PC-9 (cell line): ENCODE measurements at regions not wholly inside any gene's neighbourhood (a gene's known extent, or its start where the extent isn't known, plus 50 kb on each side); places are given as distances from the start of the nearest gene placed in this dataset.

ENCODE experiments used
- EZH2 ChIP-seq: fragments of 200-600 bp; sonication (generic); IDR thresholded peaks from 2 replicates; pipeline ENCODE4 v1.8.0; 2017; ENCODE audit warnings: antibody characterized with exemption, low read depth
- TF ChIP-seq, protein P1 (sequence below): fragments of 200-600 bp; sonication (generic); conservative IDR thresholded peaks from 2 replicates; pipeline ENCODE4 v1.6.1; 2017; ENCODE audit warnings: mixed run types, antibody characterized with exemption, mild to moderate bottlenecking, moderate library complexity

DNA sequence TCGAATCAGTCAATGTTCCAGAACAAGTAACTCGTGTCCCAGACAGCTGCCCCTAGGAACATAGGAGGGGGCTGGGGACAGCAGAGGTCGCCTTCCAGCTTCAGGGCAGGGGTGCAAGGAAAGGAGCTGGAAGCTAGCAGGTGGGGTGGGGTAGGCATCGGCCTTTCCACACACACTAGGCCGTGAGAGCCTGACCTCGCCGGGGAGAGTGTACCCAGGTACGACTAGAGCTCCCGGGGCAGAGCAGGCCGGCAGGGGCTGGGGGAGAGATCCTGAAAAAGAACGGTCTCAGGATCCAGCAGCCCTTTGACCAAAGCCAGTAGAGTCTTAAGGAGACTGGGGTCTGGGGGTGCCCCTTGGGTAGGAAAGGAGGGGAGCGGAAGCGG lies 1127.5 kb downstream of the BRD1 start:
- TF ChIP-seq EZH2: no peak
- TF ChIP-seq, protein P1, sequence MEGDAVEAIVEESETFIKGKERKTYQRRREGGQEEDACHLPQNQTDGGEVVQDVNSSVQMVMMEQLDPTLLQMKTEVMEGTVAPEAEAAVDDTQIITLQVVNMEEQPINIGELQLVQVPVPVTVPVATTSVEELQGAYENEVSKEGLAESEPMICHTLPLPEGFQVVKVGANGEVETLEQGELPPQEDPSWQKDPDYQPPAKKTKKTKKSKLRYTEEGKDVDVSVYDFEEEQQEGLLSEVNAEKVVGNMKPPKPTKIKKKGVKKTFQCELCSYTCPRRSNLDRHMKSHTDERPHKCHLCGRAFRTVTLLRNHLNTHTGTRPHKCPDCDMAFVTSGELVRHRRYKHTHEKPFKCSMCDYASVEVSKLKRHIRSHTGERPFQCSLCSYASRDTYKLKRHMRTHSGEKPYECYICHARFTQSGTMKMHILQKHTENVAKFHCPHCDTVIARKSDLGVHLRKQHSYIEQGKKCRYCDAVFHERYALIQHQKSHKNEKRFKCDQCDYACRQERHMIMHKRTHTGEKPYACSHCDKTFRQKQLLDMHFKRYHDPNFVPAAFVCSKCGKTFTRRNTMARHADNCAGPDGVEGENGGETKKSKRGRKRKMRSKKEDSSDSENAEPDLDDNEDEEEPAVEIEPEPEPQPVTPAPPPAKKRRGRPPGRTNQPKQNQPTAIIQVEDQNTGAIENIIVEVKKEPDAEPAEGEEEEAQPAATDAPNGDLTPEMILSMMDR: no peak
